ENCODE measurements at regions not wholly inside any gene's neighbourhood (a gene's known extent, or its start where the extent isn't known, plus 50 kb on each side); places are given as distances from the start of the nearest gene placed in this dataset.

- H3K4me3 ChIP-seq: no peak overlapping the region
- intact Hi-C loops (cut with micrococcal nuclease) (no loop called here), in situ Hi-C loops (cut with MboI) (no loop called here)
- 0% methylated on average over 14 of the region's 14 CpGs for WGBS (ENCODE audit: insufficient coverage, low coverage, missing lambda C conversion rate)
- FAIRE-seq (no peak), ATAC-seq (no peak), DNase-seq (ENCODE audit: extremely low read depth in 1 of 4, low spot score in 3 of 4) (no peak)
- no peak overlapping the region for H2AFZ ChIP-seq (ENCODE audit: low read depth, low read length)
- H3K27ac ChIP-seq (ENCODE audit: extremely low read depth, low read depth, low read length): no peak overlapping the region
- H3K79me2 ChIP-seq (ENCODE audit: control insufficient read depth, insufficient read depth, low read length): no peaks in the 10 kb centered on the region
- H3K27me3 ChIP-seq (ENCODE audit: control insufficient read depth in 2 of 2, insufficient read depth in 2 of 2, low read length in 2 of 2): peaks cover 16 to 76% of the 10 kb centered on the region in 2 experiments; a peak in 4 of 5 replicates
- TF ChIP-seq ZNF146 (CRISPR knock-in tag; IDR thresholded peaks at IDR 0.05; ENCODE audit: unreplicated experiment) (no peak), ZNF12 (CRISPR knock-in tag; IDR thresholded peaks at IDR 0.05) (no peak), FOSL1 (tag; conservative IDR thresholded peaks at IDR 0.05) (no peak), EP300 (IDR thresholded peaks at IDR 0.05; ENCODE audit: low read length) (no peak), ZNF586 (CRISPR knock-in tag; conservative IDR thresholded peaks at IDR 0.05) (no peak), MEF2D (tag; conservative IDR thresholded peaks at IDR 0.05; ENCODE audit: low read depth) (no peak), ILF3 (IDR thresholded peaks at IDR 0.05; ENCODE audit: borderline replicate concordance) (no peak), HIVEP1 (CRISPR knock-in tag; IDR thresholded peaks at IDR 0.05) (no peak), JUND (IDR thresholded peaks at IDR 0.05; ENCODE audit: borderline replicate concordance, low read depth, low read length) (no peak), JUND (tag; IDR thresholded peaks at IDR 0.05; ENCODE audit: borderline replicate concordance, low read depth, low read length) (no peak), ZNF431 (CRISPR knock-in tag; IDR thresholded peaks at IDR 0.05) (no peak), PPARD (CRISPR knock-in tag; IDR thresholded peaks at IDR 0.05) (no peak), HNRNPK (IDR thresholded peaks at IDR 0.05; ENCODE audit: low read depth, low read length, poor library complexity, severe bottlenecking) (no peak)
- TF ChIP-seq, protein P1, sequence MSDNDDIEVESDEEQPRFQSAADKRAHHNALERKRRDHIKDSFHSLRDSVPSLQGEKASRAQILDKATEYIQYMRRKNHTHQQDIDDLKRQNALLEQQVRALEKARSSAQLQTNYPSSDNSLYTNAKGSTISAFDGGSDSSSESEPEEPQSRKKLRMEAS (CRISPR knock-in tag; IDR thresholded peaks at IDR 0.05): no peak
- TF ChIP-seq, protein P2, sequence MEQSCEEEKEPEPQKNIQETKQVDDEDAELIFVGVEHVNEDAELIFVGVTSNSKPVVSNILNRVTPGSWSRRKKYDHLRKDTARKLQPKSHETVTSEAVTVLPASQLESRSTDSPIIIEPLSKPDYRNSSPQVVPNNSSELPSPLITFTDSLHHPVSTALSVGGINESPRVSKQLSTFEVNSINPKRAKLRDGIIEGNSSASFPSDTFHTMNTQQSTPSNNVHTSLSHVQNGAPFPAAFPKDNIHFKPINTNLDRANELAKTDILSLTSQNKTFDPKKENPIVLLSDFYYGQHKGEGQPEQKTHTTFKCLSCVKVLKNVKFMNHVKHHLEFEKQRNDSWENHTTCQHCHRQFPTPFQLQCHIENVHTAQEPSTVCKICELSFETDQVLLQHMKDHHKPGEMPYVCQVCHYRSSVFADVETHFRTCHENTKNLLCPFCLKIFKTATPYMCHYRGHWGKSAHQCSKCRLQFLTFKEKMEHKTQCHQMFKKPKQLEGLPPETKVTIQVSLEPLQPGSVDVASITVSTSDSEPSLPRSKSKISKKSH (CRISPR knock-in tag; IDR thresholded peaks at IDR 0.05): no peak
- peaks cover 0 to 18% of the 10 kb centered on the region in 2 experiments; a peak in 2 of 5 replicates for H3K4me1 ChIP-seq (replicated peaks in 1 of 2; ENCODE audit: control insufficient read depth in 2 of 2, insufficient read depth in 2 of 2, low read length in 2 of 2)
- H3K9me3 ChIP-seq (replicated peaks; ENCODE audit: control insufficient read depth, insufficient read depth, low read depth, low read length): no peaks in the 10 kb centered on the region
- no peak overlapping the region for H3K9ac ChIP-seq (ENCODE audit: insufficient read depth in 1 of 2, low read depth in 2 of 2, low read length in 2 of 2)
- H3K36me3 ChIP-seq (ENCODE audit: control insufficient read depth, insufficient read depth, low read length): no peaks in the 10 kb centered on the region
- ChIA-PET CTCF (ENCODE audit: low intra/inter-chr PET ratio) (no interaction called here), POLR2A (interaction anchor here (0.6 to 0.7 kb wide), 3 partner anchors 8 to 102 kb away, joined by 3 read pairs; no protein-coding TSS in a partner anchor)
- no peaks in the 10 kb centered on the region for H3K9me1 ChIP-seq (ENCODE audit: control insufficient read depth, insufficient read depth, low read length)
- H4K20me1 ChIP-seq (replicated peaks; ENCODE audit: control insufficient read depth, insufficient read depth, low read length): no peaks in the 10 kb centered on the region; the same call in 1 of the 2 replicates
- no peak overlapping the region for H3K4me2 ChIP-seq (ENCODE audit: insufficient read depth, low read length)
- no TSS peak for BruUV-seq (replicated peaks)
These were observed 100.5 kb downstream of the INHBB start for GRCh38 chr2:120446236-120447126.
